Naive thymus-derived CD4-positive, alpha-beta T cell (primary cell): ENCODE measurements at regions not wholly inside any gene's neighbourhood (a gene's known extent, or its start where the extent isn't known, plus 50 kb on each side); places are given as distances from the start of the nearest gene placed in this dataset.
"Not testable (repeated sequence)": the region's sequence is repeated elsewhere in the genome, so short reads cannot be mapped to it uniquely, and the experiment has no call there.

Experiments used
- ATAC-seq: fragments of 150-1000 bp; cut with Tn5 transposase; 2 replicates; pipeline ENCODE4 v1.10.0; 2021; ENCODE audit warnings: mild to moderate bottlenecking, moderate library complexity
- CTCF ChIA-PET: fragments of 350-600 bp; sonication (Branson Sonifier 250); formaldehyde crosslinking; loops from one replicate; lab custom pipeline; 2021; ENCODE audit warnings: antibody characterized with exemption; lab: Charles Lee
- POLR2A ChIA-PET: fragments of 350-600 bp; sonication (Branson Sonifier 250); formaldehyde crosslinking; loops from one replicate; lab custom pipeline; 2021; ENCODE audit warnings: antibody characterized with exemption, inconsistent platforms; lab: Charles Lee
- DNase-seq, 9 donors: peaks; one replicate each; pipeline versions ENCODE4 v3.0.0 to v3.0.0-alpha.2; 2020 to 2022; ENCODE audit warnings: mixed read lengths in 1 of 9
- H3K27ac ChIP-seq: one replicate; pipeline ENCODE4 v1.7.0; 2013; ENCODE audit warnings: mild to moderate bottlenecking, low read depth, low read length, moderate library complexity
- H3K27me3 ChIP-seq, 2 donors: one replicate each; pipeline ENCODE4 v1.7.0; 2013; ENCODE audit warnings: low read length in 2 of 2, mild to moderate bottlenecking in 2 of 2, moderate library complexity in 2 of 2; ENCODE audit not compliant: control insufficient read depth in 2 of 2, insufficient read depth in 2 of 2
- H3K36me3 ChIP-seq, 3 experiments: 1 replicate in 2 of 3; 2 replicates in 1 of 3; pipeline ENCODE4 v1.7.0; 2013; ENCODE audit warnings: low read length in 3 of 3, mild to moderate bottlenecking in 3 of 3, moderate library complexity in 1 of 3; ENCODE audit not compliant: insufficient read depth in 3 of 3, control insufficient read depth in 2 of 3
- H3K4me1 ChIP-seq, 2 donors: one replicate each; pipeline ENCODE4 v1.7.0; 2013; ENCODE audit warnings: low read length in 2 of 2, mild to moderate bottlenecking in 2 of 2, moderate library complexity in 1 of 2; ENCODE audit not compliant: control insufficient read depth in 2 of 2, insufficient read depth in 2 of 2
- H3K4me3 ChIP-seq: 2 replicates; pipeline ENCODE4 v1.7.0; 2013; ENCODE audit warnings: mild to moderate bottlenecking, low read length
- H3K9me3 ChIP-seq, 3 experiments: 1 replicate in 2 of 3; 2 replicates in 1 of 3; pipeline ENCODE4 v1.7.0; 2013; ENCODE audit warnings: low read length in 3 of 3; ENCODE audit not compliant: control insufficient read depth in 2 of 3
- H3K27ac Mint-ChIP-seq, 9 donors: one replicate each; pipeline ENCODE4 v1.8.0; 2020 to 2022; ENCODE audit warnings: mixed read lengths in 9 of 9, mild to moderate bottlenecking in 8 of 9, moderate library complexity in 5 of 9, inconsistent platforms in 2 of 9
- H3K27me3 Mint-ChIP-seq, 5 donors: one replicate each; pipeline ENCODE4 v1.8.0; 2021 to 2022; ENCODE audit warnings: mixed read lengths in 5 of 5, mild to moderate bottlenecking in 1 of 5
- H3K36me3 Mint-ChIP-seq, 5 donors: one replicate each; pipeline ENCODE4 v1.8.0; 2020 to 2022; ENCODE audit warnings: mixed read lengths in 5 of 5, mild to moderate bottlenecking in 3 of 5, inconsistent platforms in 1 of 5
- H3K4me1 Mint-ChIP-seq, 7 donors: one replicate each; pipeline ENCODE4 v1.8.0; 2020 to 2022; ENCODE audit warnings: mixed read lengths in 7 of 7, mild to moderate bottlenecking in 3 of 7, inconsistent platforms in 1 of 7
- H3K4me3 Mint-ChIP-seq, 10 donors: one replicate each; pipeline ENCODE4 v1.8.0; 2020 to 2022; ENCODE audit warnings: mild to moderate bottlenecking in 10 of 10, mixed read lengths in 10 of 10, moderate library complexity in 6 of 10, inconsistent platforms in 2 of 10
- H3K9me3 Mint-ChIP-seq, 11 donors: one replicate each; pipeline ENCODE4 v1.8.0; 2020 to 2022; ENCODE audit warnings: mixed read lengths in 11 of 11, mild to moderate bottlenecking in 4 of 11, inconsistent platforms in 1 of 11, moderate library complexity in 1 of 11
- intact Hi-C, 2 donors: fragments of 100-400 bp; cut with micrococcal nuclease; formaldehyde crosslinking; loops; one replicate each; pipeline ENCODE4 v1.15.1; 2023

GRCh38 chr14:43522191-43522590 is 984.9 kb downstream of the FSCB start:
- H3K27ac ChIP-seq: no peak overlapping the region
- Mint-ChIP-seq H3K27me3 (no peaks in the 10 kb centered on the region), H3K4me3 (no peak overlapping the region), H3K27ac (no peak overlapping the region), H3K36me3 (no peaks in the 10 kb centered on the region), H3K9me3 (peaks cover 0 to 22% (median 7%) of the 10 kb centered on the region in 11 donors), H3K4me1 (no peaks in the 10 kb centered on the region)
- ChIA-PET POLR2A (no interaction called here), CTCF (no interaction called here)
- no peaks in the 10 kb centered on the region for H3K27me3 ChIP-seq
- DNase-seq (no peak), ATAC-seq (no peak)
- intact Hi-C loops: loop anchor here in 1 of 2 donors (10.0 kb wide), 1 partner anchor 1897 kb away; no protein-coding TSS in a partner anchor
- no peak overlapping the region for H3K4me3 ChIP-seq
- no peaks in the 10 kb centered on the region for H3K36me3 ChIP-seq
- H3K9me3 ChIP-seq: no peaks in the 10 kb centered on the region
- no peaks in the 10 kb centered on the region for H3K4me1 ChIP-seq

GRCh38 chr14:43503508-43503907 is 1003.6 kb downstream of the FSCB start:
- ChIA-PET CTCF (no interaction called here), POLR2A (interaction anchor here (0.7 kb wide), 1 partner anchor 17 kb away, joined by 3 read pairs; no protein-coding TSS in a partner anchor)
- Mint-ChIP-seq H3K36me3 (no peaks in the 10 kb centered on the region), H3K4me1 (no peaks in the 10 kb centered on the region), H3K27ac (no peak overlapping the region), H3K4me3 (no peak overlapping the region), H3K9me3 (peaks cover 0 to 8% (median 2%) of the 10 kb centered on the region in 11 donors), H3K27me3 (no peaks in the 10 kb centered on the region)
- Histone ChIP-seq H3K4me1 (no peaks in the 10 kb centered on the region), H3K36me3 (no peaks in the 10 kb centered on the region), H3K9me3 (peaks cover 0 to 4% (median 0%) of the 10 kb centered on the region in 3 experiments), H3K27ac (no peak overlapping the region), H3K4me3 (no peak overlapping the region), H3K27me3 (no peaks in the 10 kb centered on the region)
- ATAC-seq: no peak
- no peak for DNase-seq
- intact Hi-C loops: no loop called here

DNA sequence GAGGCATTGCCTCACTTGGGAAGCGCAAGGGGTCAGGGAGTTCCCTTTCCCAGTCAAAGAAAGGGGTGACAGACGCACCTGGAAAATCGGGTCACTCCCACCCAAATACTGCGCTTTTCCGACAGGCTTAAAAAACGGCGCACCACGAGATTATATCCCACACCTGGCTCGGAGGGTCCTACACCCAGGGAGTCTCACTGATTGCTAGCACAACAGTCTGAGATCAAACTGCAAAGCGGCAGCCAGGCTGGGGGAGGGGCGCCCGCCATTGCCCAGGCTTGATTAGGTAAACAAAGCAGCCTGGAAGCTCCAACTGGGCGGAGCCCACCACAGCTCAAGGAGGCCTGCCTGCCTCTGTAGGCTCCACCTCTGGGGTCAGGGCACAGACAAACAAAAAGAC is 1014.7 kb downstream of the FSCB start:
- CTCF ChIA-PET: interaction anchor here (0.6 kb wide), 1 partner anchor 52 kb away, joined by 3 read pairs; no protein-coding TSS in a partner anchor
- ATAC-seq, H3K27ac Mint-ChIP-seq, H3K27me3 Mint-ChIP-seq, H3K4me1 ChIP-seq, H3K27me3 ChIP-seq, POLR2A ChIA-PET, DNase-seq, H3K4me3 ChIP-seq, H3K4me1 Mint-ChIP-seq, H3K36me3 ChIP-seq, H3K4me3 Mint-ChIP-seq, H3K9me3 ChIP-seq, intact Hi-C loops, H3K36me3 Mint-ChIP-seq, H3K27ac ChIP-seq: not testable (repeated sequence)
- peaks cover 0 to 13% (median 2%) of the 10 kb centered on the region in 11 donors for H3K9me3 Mint-ChIP-seq

DNA sequence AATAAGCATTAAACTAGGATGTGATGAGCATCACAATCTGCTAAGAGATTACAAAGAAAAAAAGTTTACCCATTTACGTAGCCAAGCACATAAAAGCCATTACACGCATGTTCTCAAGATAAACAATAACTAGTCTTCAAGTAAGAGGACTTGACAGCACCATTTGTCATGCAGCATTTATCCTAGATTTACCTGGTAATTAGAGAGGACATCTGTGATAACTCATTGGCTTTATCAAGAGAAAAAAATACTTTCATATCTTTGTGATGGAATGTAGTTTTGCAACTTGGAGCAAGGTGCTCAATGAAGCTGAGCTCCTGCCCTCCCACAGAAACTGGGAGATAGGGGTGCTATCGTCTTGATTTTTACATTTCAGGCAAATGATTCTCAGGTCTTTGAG is 1023.7 kb downstream of the FSCB start:
- no peaks in the 10 kb centered on the region for H3K27me3 Mint-ChIP-seq
- Histone ChIP-seq H3K4me1 (no peaks in the 10 kb centered on the region), H3K27me3 (no peaks in the 10 kb centered on the region), H3K4me3 (no peak overlapping the region), H3K36me3 (no peaks in the 10 kb centered on the region), H3K27ac (no peak overlapping the region), H3K9me3 (no peaks in the 10 kb centered on the region)
- ATAC-seq (no peak), DNase-seq (no peak)
- intact Hi-C loops: no loop called here
- ChIA-PET POLR2A (no interaction called here), CTCF (no interaction called here)
- H3K36me3 Mint-ChIP-seq: no peaks in the 10 kb centered on the region
- H3K9me3 Mint-ChIP-seq: peaks cover 0 to 5% (median 0%) of the 10 kb centered on the region in 11 donors
- H3K27ac Mint-ChIP-seq: no peak overlapping the region
- H3K4me1 Mint-ChIP-seq: no peaks in the 10 kb centered on the region
- no peak overlapping the region for H3K4me3 Mint-ChIP-seq

DNA sequence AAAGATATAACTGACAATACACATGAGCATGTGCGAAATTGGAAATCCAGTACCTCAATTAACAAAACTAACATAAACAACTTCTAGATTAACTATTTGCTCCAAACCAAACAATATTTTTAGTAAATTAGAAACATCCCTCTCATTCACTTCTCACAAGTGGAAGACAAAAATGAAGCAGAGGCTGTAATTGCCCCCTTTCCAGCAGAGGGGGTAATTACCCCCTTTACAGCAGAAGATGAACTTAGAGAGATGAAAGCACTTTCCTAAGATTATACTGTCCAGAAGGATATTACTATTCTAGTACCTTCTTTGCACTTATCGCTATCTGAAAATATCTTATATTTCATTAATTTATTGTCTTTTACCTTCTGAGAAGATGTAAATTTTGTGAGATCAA is 1025.2 kb downstream of the FSCB start:
- H3K27ac ChIP-seq: no peak overlapping the region
- Mint-ChIP-seq H3K27ac (no peak overlapping the region), H3K4me3 (no peak overlapping the region), H3K36me3 (no peaks in the 10 kb centered on the region), H3K27me3 (no peaks in the 10 kb centered on the region), H3K4me1 (no peaks in the 10 kb centered on the region), H3K9me3 (peaks cover 0 to 9% (median 2%) of the 10 kb centered on the region in 11 donors)
- no peaks in the 10 kb centered on the region for H3K36me3 ChIP-seq
- intact Hi-C loops: no loop called here
- H3K4me1 ChIP-seq: no peaks in the 10 kb centered on the region
- DNase-seq (no peak), ATAC-seq (no peak)
- no peaks in the 10 kb centered on the region for H3K9me3 ChIP-seq
- H3K4me3 ChIP-seq: no peak overlapping the region
- POLR2A ChIA-PET: no interaction called here
- CTCF ChIA-PET: no interaction called here
- no peaks in the 10 kb centered on the region for H3K27me3 ChIP-seq

DNA sequence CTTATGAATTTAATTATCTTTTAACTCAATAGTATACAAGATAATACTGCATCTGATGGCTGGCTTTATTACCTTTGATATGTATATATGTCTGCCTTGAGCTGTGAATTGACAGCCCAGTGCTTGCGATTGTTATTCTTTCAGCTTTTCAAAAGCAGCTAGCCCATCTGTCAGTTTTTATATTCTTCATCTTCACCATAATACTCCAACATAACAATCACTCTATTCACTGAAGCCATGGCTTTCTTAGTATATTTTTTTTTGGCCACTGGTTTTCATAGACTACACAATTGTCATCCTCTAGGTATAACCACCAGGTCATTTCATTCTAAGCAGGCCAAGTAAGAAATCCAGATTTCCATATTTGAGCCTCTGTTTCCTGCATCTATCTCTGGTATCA is 1026.1 kb downstream of the FSCB start:
- Histone ChIP-seq H3K4me1 (no peaks in the 10 kb centered on the region), H3K9me3 (no peaks in the 10 kb centered on the region), H3K36me3 (no peaks in the 10 kb centered on the region), H3K27ac (no peak overlapping the region), H3K4me3 (no peak overlapping the region), H3K27me3 (no peaks in the 10 kb centered on the region)
- H3K27me3 Mint-ChIP-seq: no peaks in the 10 kb centered on the region
- H3K9me3 Mint-ChIP-seq: peaks cover 0 to 9% (median 2%) of the 10 kb centered on the region in 11 donors
- H3K4me1 Mint-ChIP-seq: no peaks in the 10 kb centered on the region
- ChIA-PET CTCF (no interaction called here), POLR2A (no interaction called here)
- no peak for DNase-seq
- no peak for ATAC-seq
- H3K4me3 Mint-ChIP-seq: no peak overlapping the region
- no peak overlapping the region for H3K27ac Mint-ChIP-seq
- intact Hi-C loops: no loop called here
- no peaks in the 10 kb centered on the region for H3K36me3 Mint-ChIP-seq

DNA sequence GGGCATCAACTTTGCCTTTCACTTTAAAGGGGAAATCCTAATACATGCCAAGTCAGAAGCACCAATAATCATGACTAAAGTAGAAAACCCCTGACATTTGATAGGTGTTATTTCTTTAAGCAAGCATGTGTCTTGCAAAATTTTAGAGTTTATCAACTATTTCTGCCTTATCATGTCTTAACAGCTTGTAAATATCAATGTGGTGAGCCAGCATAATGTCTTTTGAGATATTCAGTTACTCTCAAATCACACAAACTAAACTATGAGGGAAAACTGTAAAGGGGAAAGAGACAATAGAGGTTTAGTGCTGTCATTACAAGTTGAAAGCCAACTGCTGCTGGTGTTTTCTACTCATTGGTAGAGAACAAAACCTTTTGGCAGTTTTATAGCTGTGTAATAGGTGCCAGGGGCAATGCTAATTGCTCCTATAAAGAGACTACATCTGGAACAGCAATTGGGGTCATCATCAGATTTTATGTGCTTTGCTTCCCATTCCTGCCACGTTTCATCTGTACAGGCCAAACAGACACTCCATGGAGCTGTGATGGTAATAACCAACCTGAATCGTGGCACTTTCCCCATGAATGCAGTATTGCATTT is 1027.4 kb downstream of the FSCB start:
- no peak for DNase-seq
- ATAC-seq: no peak
- Mint-ChIP-seq H3K4me1 (no peaks in the 10 kb centered on the region), H3K4me3 (no peak overlapping the region), H3K27me3 (no peaks in the 10 kb centered on the region), H3K27ac (no peak overlapping the region), H3K36me3 (no peaks in the 10 kb centered on the region), H3K9me3 (peaks cover 0 to 9% (median 2%) of the 10 kb centered on the region in 11 donors)
- Histone ChIP-seq H3K36me3 (no peaks in the 10 kb centered on the region), H3K4me1 (no peaks in the 10 kb centered on the region), H3K4me3 (no peak overlapping the region), H3K27ac (no peak overlapping the region), H3K9me3 (no peaks in the 10 kb centered on the region), H3K27me3 (no peaks in the 10 kb centered on the region)
- intact Hi-C loops: no loop called here
- CTCF ChIA-PET: no interaction called here
- POLR2A ChIA-PET: no interaction called here
